Activated naive CD4-positive, alpha-beta T cell treated with anti-CD3 and anti-CD28 coated beads, Interleukin-2, amount 50 U/mL, for 24 hours (primary cell): ENCODE measurements at regions not wholly inside any gene's neighbourhood (a gene's known extent, or its start where the extent isn't known, plus 50 kb on each side); places are given as distances from the start of the nearest gene placed in this dataset.

Source experiments
- H3K27ac Mint-ChIP-seq: one replicate; pipeline ENCODE4 v1.8.0; 2021; ENCODE audit warnings: mild to moderate bottlenecking, mixed read lengths
- H3K27me3 Mint-ChIP-seq: one replicate; pipeline ENCODE4 v1.8.0; 2021; ENCODE audit warnings: mixed read lengths
- H3K36me3 Mint-ChIP-seq: one replicate; pipeline ENCODE4 v1.8.0; 2021; ENCODE audit warnings: mixed read lengths
- H3K4me1 Mint-ChIP-seq: one replicate; pipeline ENCODE4 v1.8.0; 2021; ENCODE audit warnings: mixed read lengths
- H3K4me3 Mint-ChIP-seq: one replicate; pipeline ENCODE4 v1.8.0; 2021; ENCODE audit warnings: mild to moderate bottlenecking, mixed read lengths
- H3K9me3 Mint-ChIP-seq: one replicate; pipeline ENCODE4 v1.8.0; 2021; ENCODE audit warnings: mixed read lengths

- Mint-ChIP-seq H3K9me3 (no peaks in the 10 kb centered on the region), H3K4me1 (no peaks in the 10 kb centered on the region)
Measured at GRCh38 chr3:81033185-81033584, 728.3 kb downstream of the GBE1 start.

DNA sequence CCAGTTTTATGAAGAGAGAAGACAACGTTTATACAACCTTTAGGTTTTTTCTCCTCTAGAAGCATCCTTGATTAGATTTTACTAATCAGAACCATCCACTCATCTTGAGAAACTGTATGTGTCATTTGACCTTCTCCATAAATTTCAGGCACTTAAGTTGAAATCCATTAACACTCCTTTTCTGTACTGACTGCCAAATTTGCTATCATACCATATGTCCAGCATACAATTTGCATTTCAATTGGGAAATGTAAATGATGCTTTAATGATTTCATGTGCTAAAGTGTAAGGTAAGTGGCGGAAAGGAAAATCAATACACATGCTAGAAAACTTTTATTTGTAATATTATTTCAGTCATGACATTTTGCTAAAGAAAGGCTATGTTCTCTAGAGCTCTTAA lies 731.6 kb downstream of the GBE1 start:
- Mint-ChIP-seq H3K4me1 (no peaks in the 10 kb centered on the region), H3K27ac (no peak overlapping the region), H3K36me3 (no peaks in the 10 kb centered on the region), H3K27me3 (no peaks in the 10 kb centered on the region), H3K4me3 (no peak overlapping the region), H3K9me3 (no peaks in the 10 kb centered on the region)

More at GRCh38 chr3:81033185-81033584, 728.3 kb downstream of the GBE1 start:
- Mint-ChIP-seq H3K27ac (no peak overlapping the region), H3K27me3 (no peaks in the 10 kb centered on the region), H3K36me3 (no peaks in the 10 kb centered on the region), H3K4me3 (no peak overlapping the region)

DNA sequence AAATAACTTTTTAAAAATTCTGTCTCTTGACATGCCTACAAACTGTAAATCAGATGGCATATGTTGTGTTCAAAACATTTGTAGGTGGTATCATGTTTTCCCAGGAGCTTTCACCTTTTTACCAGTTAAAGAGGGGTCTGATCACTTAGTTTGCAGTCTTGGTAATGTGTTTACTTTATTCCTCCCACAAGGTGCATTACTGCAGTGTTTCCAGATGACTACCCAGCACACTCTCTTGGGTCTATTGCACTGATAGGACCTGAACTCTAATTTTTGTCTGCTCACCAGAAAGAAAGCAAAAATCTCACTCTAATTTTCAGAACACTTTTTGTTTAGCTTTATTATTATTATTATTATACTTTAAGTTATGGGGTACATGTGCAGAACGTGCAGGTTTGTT lies 734.1 kb downstream of the GBE1 start:
- Mint-ChIP-seq H3K27me3 (no peaks in the 10 kb centered on the region), H3K4me3 (no peak overlapping the region), H3K4me1 (no peaks in the 10 kb centered on the region), H3K36me3 (no peaks in the 10 kb centered on the region), H3K9me3 (no peaks in the 10 kb centered on the region), H3K27ac (no peak overlapping the region)

GRCh38 chr3:81024560-81024959 lies 736.9 kb downstream of the GBE1 start:
- Mint-ChIP-seq H3K4me1 (no peaks in the 10 kb centered on the region), H3K27ac (no peak overlapping the region)

DNA sequence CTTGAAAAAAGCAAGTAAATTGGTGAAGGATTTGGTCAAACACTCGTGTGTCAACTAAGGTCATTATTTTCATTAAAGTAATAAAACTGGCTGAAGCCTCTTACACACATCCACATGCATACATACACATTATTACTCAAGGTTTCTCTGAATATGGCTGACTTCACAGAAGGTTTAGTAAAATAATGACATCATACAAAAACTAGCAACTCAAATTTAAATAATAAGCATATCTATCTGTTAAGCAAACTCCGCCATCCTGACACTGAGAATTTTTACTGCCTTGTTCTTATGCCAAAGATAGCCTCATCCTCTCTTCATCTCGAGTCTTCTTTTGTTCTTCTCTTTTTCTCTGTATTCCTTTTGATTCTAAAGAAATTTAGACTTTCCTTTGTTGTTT lies 739.1 kb downstream of the GBE1 start:
- H3K9me3 Mint-ChIP-seq: peaks cover 4% of the 10 kb centered on the region
- H3K27me3 Mint-ChIP-seq: no peaks in the 10 kb centered on the region
- H3K27ac Mint-ChIP-seq: no peak overlapping the region

More at GRCh38 chr3:81024560-81024959, 736.9 kb downstream of the GBE1 start:
- Mint-ChIP-seq H3K4me3 (no peak overlapping the region), H3K27me3 (no peaks in the 10 kb centered on the region), H3K36me3 (no peaks in the 10 kb centered on the region), H3K9me3 (no peaks in the 10 kb centered on the region)

DNA sequence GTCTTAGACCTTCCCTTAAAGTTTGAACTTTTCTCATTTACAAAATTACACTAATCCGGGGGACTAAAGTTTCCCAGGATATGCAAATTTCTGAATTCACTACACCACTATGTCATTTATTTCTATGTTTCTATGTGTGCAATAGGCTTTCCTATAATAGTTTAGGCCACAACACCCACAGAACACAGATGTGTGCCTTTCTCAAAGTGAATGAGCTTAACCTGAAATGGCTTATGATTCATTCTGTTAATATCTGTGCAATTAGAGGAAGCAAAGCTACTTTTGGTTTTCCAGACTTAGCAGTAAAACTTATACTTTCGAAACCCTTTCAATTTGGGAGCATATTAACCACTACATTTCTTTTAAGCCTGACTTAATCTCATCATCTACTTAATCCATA lies 748.1 kb downstream of the GBE1 start:
- H3K27me3 Mint-ChIP-seq: no peaks in the 10 kb centered on the region
- H3K36me3 Mint-ChIP-seq: no peaks in the 10 kb centered on the region
- no peak overlapping the region for H3K4me3 Mint-ChIP-seq
- H3K27ac Mint-ChIP-seq: no peak overlapping the region
- H3K9me3 Mint-ChIP-seq: peaks cover 9% of the 10 kb centered on the region
- no peaks in the 10 kb centered on the region for H3K4me1 Mint-ChIP-seq

More for the DNA sequence above, 739.1 kb downstream of the GBE1 start:
- H3K36me3 Mint-ChIP-seq: no peaks in the 10 kb centered on the region
- H3K4me3 Mint-ChIP-seq: no peak overlapping the region
- H3K4me1 Mint-ChIP-seq: no peaks in the 10 kb centered on the region

DNA sequence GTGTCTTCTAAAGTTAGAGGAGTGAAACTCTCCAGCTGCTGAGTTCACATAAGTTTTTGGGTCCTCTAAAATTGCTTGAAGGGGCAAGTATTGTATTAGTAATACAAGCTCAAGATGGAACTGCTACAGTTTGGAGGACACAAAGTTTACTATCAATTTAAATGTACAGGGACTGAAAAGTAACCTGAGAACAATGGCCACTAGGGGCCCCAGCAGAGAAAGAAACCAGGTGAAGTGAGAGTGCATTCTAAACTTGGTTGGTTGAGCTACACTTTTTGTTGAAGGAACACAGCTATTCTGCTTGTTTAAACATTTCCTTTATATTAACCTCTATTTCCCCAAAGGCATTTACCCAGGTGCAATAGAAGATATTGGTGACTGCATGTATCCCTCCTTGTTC lies 755.5 kb downstream of the GBE1 start:
- H3K9me3 Mint-ChIP-seq: peaks cover 15% of the 10 kb centered on the region
- H3K27ac Mint-ChIP-seq: no peak overlapping the region
- no peaks in the 10 kb centered on the region for H3K36me3 Mint-ChIP-seq
- H3K4me3 Mint-ChIP-seq: no peak overlapping the region
- H3K4me1 Mint-ChIP-seq: no peaks in the 10 kb centered on the region
- no peaks in the 10 kb centered on the region for H3K27me3 Mint-ChIP-seq

- peaks cover 20% of the 10 kb centered on the region for H3K9me3 Mint-ChIP-seq
- no peaks in the 10 kb centered on the region for H3K36me3 Mint-ChIP-seq
- H3K4me3 Mint-ChIP-seq: no peak overlapping the region
- no peak overlapping the region for H3K27ac Mint-ChIP-seq
- no peaks in the 10 kb centered on the region for H3K27me3 Mint-ChIP-seq
- no peaks in the 10 kb centered on the region for H3K4me1 Mint-ChIP-seq
Measured at GRCh38 chr3:81003817-81004216, 757.6 kb downstream of the GBE1 start.

DNA sequence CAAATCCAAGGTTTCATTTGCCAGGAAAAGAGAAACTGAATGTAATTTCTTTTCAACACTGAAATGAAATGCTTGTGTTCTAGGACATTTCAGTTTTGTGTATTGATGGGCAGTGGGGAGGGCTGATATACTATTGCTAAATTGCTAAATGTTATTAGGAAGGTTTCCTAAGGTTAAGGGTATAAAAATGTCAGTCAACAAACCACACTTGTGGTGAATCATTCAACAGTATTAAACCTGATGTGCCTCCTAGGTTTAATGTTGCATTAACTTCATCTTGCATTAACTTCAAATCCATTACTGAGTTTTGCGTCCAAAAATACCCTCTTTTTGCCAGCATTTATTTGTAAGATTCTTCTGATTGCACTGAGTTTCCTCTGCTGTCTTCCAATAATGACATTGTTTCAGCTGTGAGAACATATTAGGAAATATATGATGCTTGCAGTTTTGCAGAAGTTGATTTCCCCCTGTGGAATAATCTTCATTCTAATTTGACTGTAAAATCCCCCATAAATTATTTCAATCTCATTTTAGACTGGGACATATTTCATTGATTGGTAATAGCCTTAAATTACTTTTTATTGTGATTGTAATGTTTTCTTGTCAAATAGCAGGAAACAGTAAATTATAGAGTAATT lies 758.3 kb downstream of the GBE1 start:
- H3K36me3 Mint-ChIP-seq: no peaks in the 10 kb centered on the region
- H3K4me3 Mint-ChIP-seq: no peak overlapping the region
- H3K4me1 Mint-ChIP-seq: no peaks in the 10 kb centered on the region
- no peaks in the 10 kb centered on the region for H3K27me3 Mint-ChIP-seq
- peaks cover 20% of the 10 kb centered on the region for H3K9me3 Mint-ChIP-seq
- H3K27ac Mint-ChIP-seq: no peak overlapping the region

DNA sequence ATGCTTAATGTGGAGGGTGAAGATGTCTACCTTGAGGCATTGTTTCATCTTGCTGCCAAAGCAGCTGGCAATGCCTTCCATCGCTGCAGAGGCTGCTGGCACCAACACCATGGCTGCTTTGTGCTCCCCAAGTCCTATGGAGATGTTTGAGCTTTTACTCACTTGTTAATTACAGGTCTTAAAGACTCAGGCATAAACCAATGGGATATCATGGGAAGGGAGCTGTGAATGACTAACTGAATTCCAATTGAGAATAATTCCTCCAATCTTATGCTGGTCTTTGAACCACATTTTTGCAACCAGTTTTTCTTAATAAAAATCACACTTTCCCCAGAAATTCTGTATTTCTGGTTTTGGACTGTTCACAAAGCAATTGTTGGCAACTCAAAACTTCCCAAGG lies 762.0 kb downstream of the GBE1 start:
- Mint-ChIP-seq H3K4me3 (no peak overlapping the region), H3K9me3 (peaks cover 21% of the 10 kb centered on the region), H3K4me1 (no peaks in the 10 kb centered on the region), H3K36me3 (no peaks in the 10 kb centered on the region), H3K27ac (no peak overlapping the region), H3K27me3 (no peaks in the 10 kb centered on the region)

GRCh38 chr3:80998022-80998421 lies 763.4 kb downstream of the GBE1 start:
- no peaks in the 10 kb centered on the region for H3K4me1 Mint-ChIP-seq
- H3K9me3 Mint-ChIP-seq: peaks cover 21% of the 10 kb centered on the region
- H3K27me3 Mint-ChIP-seq: no peaks in the 10 kb centered on the region
- H3K4me3 Mint-ChIP-seq: no peak overlapping the region
- H3K36me3 Mint-ChIP-seq: no peaks in the 10 kb centered on the region
- no peak overlapping the region for H3K27ac Mint-ChIP-seq

GRCh38 chr3:80997622-80998021 lies 763.8 kb downstream of the GBE1 start:
- H3K36me3 Mint-ChIP-seq: no peaks in the 10 kb centered on the region
- peaks cover 18% of the 10 kb centered on the region for H3K9me3 Mint-ChIP-seq
- no peaks in the 10 kb centered on the region for H3K27me3 Mint-ChIP-seq
- H3K4me1 Mint-ChIP-seq: no peaks in the 10 kb centered on the region
- H3K27ac Mint-ChIP-seq: no peak overlapping the region
- no peak overlapping the region for H3K4me3 Mint-ChIP-seq

GRCh38 chr3:80994767-80995166 lies 766.7 kb downstream of the GBE1 start:
- Mint-ChIP-seq H3K4me1 (no peaks in the 10 kb centered on the region), H3K27ac (no peak overlapping the region), H3K27me3 (no peaks in the 10 kb centered on the region), H3K9me3 (peaks cover 9% of the 10 kb centered on the region), H3K36me3 (no peaks in the 10 kb centered on the region), H3K4me3 (no peak overlapping the region)

- Mint-ChIP-seq H3K4me1 (no peaks in the 10 kb centered on the region), H3K9me3 (peaks cover 9% of the 10 kb centered on the region), H3K27me3 (no peaks in the 10 kb centered on the region), H3K4me3 (no peak overlapping the region), H3K36me3 (no peaks in the 10 kb centered on the region), H3K27ac (no peak overlapping the region)
Measured at GRCh38 chr3:80994085-80994665, 767.3 kb downstream of the GBE1 start.

GRCh38 chr3:80993241-80993945 lies 768.1 kb downstream of the GBE1 start:
- Mint-ChIP-seq H3K4me1 (no peaks in the 10 kb centered on the region), H3K27me3 (no peaks in the 10 kb centered on the region), H3K27ac (no peak overlapping the region), H3K4me3 (no peak overlapping the region), H3K9me3 (peaks cover 9% of the 10 kb centered on the region), H3K36me3 (no peaks in the 10 kb centered on the region)

GRCh38 chr3:80983753-80984152 lies 777.7 kb downstream of the GBE1 start:
- no peaks in the 10 kb centered on the region for H3K4me1 Mint-ChIP-seq
- H3K27ac Mint-ChIP-seq: no peak overlapping the region
- no peaks in the 10 kb centered on the region for H3K27me3 Mint-ChIP-seq
- H3K9me3 Mint-ChIP-seq: peaks cover 10% of the 10 kb centered on the region
- H3K4me3 Mint-ChIP-seq: no peak overlapping the region
- no peaks in the 10 kb centered on the region for H3K36me3 Mint-ChIP-seq
